Mesothelial cell of epicardium (in vitro differentiated cells): ENCODE measurements at regions not wholly inside any gene's neighbourhood (a gene's known extent, or its start where the extent isn't known, plus 50 kb on each side); places are given as distances from the start of the nearest gene placed in this dataset.

Experiments
- DNase-seq, 2 experiments: peaks; one replicate each; pipeline ENCODE4 v3.0.0; 2021; ENCODE audit warnings: low spot score in 2 of 2; ENCODE audit not compliant: unreplicated experiment in 2 of 2
- H3K27ac Mint-ChIP-seq: 2 replicates; pipeline ENCODE4 v1.8.0; 2021; ENCODE audit warnings: mixed read lengths
- H3K27me3 Mint-ChIP-seq: 2 replicates; pipeline ENCODE4 v1.8.0; 2021; ENCODE audit warnings: low read depth, mixed read lengths
- H3K36me3 Mint-ChIP-seq: 2 replicates; pipeline ENCODE4 v1.8.0; 2021; ENCODE audit warnings: mixed read lengths
- H3K4me1 Mint-ChIP-seq: 2 replicates; pipeline ENCODE4 v1.8.0; 2021; ENCODE audit warnings: mixed read lengths
- H3K4me3 Mint-ChIP-seq: 2 replicates; pipeline ENCODE4 v1.8.0; 2021; ENCODE audit warnings: mild to moderate bottlenecking, moderate library complexity, mixed read lengths
- H3K9me3 Mint-ChIP-seq: 2 replicates; pipeline ENCODE4 v1.8.0; 2021; ENCODE audit warnings: mixed read lengths
- TF ChIP-seq, protein P1 (sequence below): fragments of 200-600 bp; sonication (generic); IDR thresholded peaks from one replicate; pipeline ENCODE4 v1.5.0; 2021; ENCODE audit warnings: antibody characterized with exemption; ENCODE audit not compliant: unreplicated experiment

DNA sequence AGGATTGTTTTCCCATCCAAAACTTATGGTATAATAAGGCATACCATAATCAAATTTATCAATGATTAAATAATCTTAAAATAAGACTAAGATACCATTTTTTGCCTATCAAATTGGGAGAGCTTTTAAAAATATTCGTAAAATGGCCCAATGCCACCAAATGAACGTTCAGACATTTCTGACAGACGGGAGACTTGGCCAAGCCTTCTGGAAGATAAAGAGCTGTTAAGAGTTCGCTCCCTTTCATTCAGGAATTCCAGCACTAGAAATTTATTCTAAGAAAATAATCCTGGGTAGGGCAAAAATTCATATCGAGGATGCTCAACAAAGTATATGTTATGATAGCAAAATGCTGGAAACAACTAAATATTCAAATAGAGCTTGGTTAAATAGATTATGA is 85.6 kb upstream of the NEO1 start:
- peaks cover 23% of the 10 kb centered on the region for H3K27me3 Mint-ChIP-seq
- peaks cover 22% of the 10 kb centered on the region for H3K4me1 Mint-ChIP-seq
- no peak overlapping the region for H3K27ac Mint-ChIP-seq
- H3K36me3 Mint-ChIP-seq = no peaks in the 10 kb centered on the region
- DNase-seq = no peak
- H3K4me3 Mint-ChIP-seq = no peak overlapping the region
- TF ChIP-seq, protein P1, sequence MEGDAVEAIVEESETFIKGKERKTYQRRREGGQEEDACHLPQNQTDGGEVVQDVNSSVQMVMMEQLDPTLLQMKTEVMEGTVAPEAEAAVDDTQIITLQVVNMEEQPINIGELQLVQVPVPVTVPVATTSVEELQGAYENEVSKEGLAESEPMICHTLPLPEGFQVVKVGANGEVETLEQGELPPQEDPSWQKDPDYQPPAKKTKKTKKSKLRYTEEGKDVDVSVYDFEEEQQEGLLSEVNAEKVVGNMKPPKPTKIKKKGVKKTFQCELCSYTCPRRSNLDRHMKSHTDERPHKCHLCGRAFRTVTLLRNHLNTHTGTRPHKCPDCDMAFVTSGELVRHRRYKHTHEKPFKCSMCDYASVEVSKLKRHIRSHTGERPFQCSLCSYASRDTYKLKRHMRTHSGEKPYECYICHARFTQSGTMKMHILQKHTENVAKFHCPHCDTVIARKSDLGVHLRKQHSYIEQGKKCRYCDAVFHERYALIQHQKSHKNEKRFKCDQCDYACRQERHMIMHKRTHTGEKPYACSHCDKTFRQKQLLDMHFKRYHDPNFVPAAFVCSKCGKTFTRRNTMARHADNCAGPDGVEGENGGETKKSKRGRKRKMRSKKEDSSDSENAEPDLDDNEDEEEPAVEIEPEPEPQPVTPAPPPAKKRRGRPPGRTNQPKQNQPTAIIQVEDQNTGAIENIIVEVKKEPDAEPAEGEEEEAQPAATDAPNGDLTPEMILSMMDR = no peak
- H3K9me3 Mint-ChIP-seq = peaks cover 17% of the 10 kb centered on the region

DNA sequence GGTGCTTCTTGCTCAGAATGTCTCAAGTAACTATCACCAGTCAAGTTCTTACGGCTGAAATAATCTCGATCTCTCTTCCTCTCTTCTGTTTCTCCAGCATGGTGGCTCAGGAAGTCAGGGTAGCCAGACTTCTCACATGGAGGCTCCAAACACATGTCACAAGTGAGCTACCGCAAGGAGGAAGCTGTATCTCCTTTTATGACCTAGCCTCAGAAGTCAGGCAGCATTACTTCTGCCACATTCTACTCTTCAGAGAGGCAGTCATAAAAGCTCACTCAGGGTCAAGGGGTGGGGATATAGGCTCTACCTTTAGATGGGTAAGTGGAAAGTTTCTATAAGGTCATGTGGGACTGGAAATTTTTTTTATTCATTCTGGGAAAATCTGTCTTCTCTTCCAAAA is 86.6 kb upstream of the NEO1 start:
- TF ChIP-seq, protein P1 = no peak
- no peak for DNase-seq
- Mint-ChIP-seq H3K27me3 (peaks cover 28% of the 10 kb centered on the region), H3K4me3 (no peak overlapping the region), H3K9me3 (peaks cover 20% of the 10 kb centered on the region), H3K36me3 (no peaks in the 10 kb centered on the region), H3K27ac (no peak overlapping the region), H3K4me1 (peaks cover 13% of the 10 kb centered on the region)

DNA sequence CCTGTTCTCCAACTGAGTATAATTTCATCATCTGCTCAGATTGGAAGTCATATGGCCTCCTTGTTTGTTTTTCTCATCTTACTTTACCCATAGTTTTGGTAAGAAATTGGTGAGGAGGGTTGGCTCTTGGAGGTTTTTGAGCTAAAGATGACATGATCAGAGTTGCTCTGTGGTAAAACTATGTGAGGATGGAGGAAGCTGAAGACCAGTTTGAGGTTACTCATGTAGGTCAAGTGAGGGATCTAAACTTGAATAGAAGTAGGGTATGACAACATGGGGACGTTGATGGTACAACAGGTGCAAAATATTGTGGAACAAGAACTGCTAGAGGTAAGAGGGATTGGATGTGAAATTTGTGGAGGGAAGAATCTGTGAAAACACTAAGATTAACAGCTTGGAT is 87.7 kb upstream of the NEO1 start:
- Mint-ChIP-seq H3K27me3 (peaks cover 35% of the 10 kb centered on the region), H3K36me3 (no peaks in the 10 kb centered on the region), H3K4me1 (peaks cover 9% of the 10 kb centered on the region), H3K27ac (no peak overlapping the region), H3K4me3 (no peak overlapping the region), H3K9me3 (peaks cover 20% of the 10 kb centered on the region)
- DNase-seq = no peak
- TF ChIP-seq, protein P1 = no peak

DNA sequence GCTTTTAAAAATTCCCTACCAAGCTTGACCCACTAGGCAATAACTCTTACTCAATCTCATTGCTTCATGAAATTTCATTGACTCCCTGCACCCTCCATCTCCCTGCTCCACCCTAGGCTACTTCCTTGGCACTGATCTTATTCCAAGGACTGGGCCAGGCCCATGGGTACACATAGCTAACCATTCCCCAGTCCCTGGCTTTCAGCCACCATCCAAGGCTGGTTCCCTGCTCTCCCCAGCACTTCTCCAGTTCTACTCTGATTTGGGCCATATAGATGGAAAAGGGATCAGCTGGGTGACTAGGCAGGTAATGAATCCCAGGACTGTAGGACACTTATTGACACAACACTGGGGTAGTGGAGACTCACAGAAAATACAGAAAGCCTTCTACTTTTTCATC is 88.1 kb upstream of the NEO1 start:
- H3K27ac Mint-ChIP-seq = no peak overlapping the region
- H3K4me1 Mint-ChIP-seq = peaks cover 7% of the 10 kb centered on the region
- peaks cover 20% of the 10 kb centered on the region for H3K9me3 Mint-ChIP-seq
- no peak overlapping the region for H3K4me3 Mint-ChIP-seq
- no peaks in the 10 kb centered on the region for H3K36me3 Mint-ChIP-seq
- TF ChIP-seq, protein P1 = no peak
- DNase-seq = no peak
- H3K27me3 Mint-ChIP-seq = peaks cover 39% of the 10 kb centered on the region

DNA sequence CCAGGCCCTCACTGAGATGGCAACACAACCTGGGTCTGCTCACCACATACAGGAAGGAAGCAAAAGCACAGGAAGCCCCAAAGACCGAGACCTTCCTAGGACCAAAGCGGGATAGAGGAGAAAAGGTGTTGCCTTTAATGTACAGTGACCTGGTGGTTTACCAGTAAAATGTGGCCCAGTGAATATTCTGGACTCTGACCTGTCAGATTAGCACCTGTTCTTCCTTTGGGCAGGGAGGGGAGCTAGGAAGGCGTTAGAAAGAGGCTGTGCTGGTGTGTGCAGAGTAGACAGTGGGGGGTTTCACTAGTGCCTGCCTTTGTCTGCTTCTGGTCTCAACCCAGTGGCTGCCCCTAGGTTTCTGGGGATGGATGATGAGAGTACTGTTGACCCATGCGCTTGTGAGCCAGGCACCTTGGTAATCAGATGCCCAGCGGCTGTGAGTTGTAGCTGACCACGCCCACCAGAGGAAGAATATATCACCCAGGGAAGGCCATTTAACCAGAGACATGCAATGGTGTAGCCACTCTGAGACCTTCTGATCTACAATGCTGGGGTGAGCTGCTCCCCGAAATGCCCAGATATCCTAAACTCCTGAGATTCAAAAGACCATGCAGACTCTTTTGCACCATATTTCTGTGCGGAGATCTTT is 90.1 kb upstream of the NEO1 start:
- Mint-ChIP-seq H3K27me3 (peaks cover 46% of the 10 kb centered on the region), H3K4me3 (no peak overlapping the region), H3K4me1 (no peaks in the 10 kb centered on the region), H3K9me3 (peaks cover 20% of the 10 kb centered on the region), H3K36me3 (no peaks in the 10 kb centered on the region), H3K27ac (no peak overlapping the region)
- DNase-seq = no peak
- TF ChIP-seq, protein P1 = no peak

DNA sequence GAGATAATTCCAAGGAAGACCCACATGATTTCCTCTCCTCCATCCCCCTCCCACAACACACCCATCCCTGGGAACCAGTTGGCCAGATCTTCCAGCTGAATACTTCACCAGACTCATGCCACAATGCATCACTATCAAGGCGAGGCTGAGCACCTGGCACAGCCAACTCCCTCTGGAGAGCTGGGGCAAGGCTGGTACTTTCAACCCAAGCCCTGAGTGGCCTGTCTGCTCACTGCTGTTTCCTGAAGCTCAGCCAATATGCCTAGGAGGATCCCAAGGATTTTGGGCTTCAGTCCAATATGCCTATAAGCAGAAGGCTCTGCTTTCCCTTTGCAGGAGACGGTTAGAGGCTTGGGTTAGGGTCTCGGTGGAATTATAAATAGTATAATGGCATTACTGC is 90.9 kb upstream of the NEO1 start:
- DNase-seq = no peak
- Mint-ChIP-seq H3K9me3 (peaks cover 20% of the 10 kb centered on the region), H3K27ac (no peak overlapping the region), H3K4me3 (no peak overlapping the region), H3K4me1 (no peaks in the 10 kb centered on the region), H3K36me3 (no peaks in the 10 kb centered on the region), H3K27me3 (peaks cover 53% of the 10 kb centered on the region)
- TF ChIP-seq, protein P1 = no peak
